ENCODE measurements at regions not wholly inside any gene's neighbourhood (a gene's known extent, or its start where the extent isn't known, plus 50 kb on each side); places are given as distances from the start of the nearest gene placed in this dataset.

GRCh38 chr3:103393395-103394186, 958.8 kb downstream of the ZPLD1 start:
- Mint-ChIP-seq H3K4me3 (no peak overlapping the region), H3K27ac (no peak overlapping the region), H3K4me1 (no peaks in the 10 kb centered on the region), H3K9me3 (no peaks in the 10 kb centered on the region), H3K27me3 (no peaks in the 10 kb centered on the region), H3K36me3 (no peaks in the 10 kb centered on the region)

GRCh38 chr3:103403191-103403590, 968.4 kb downstream of the ZPLD1 start:
- no peak overlapping the region for H3K4me3 Mint-ChIP-seq
- H3K27me3 Mint-ChIP-seq, result no peaks in the 10 kb centered on the region
- H3K9me3 Mint-ChIP-seq, result no peaks in the 10 kb centered on the region
- no peak overlapping the region for H3K27ac Mint-ChIP-seq
- no peaks in the 10 kb centered on the region for H3K36me3 Mint-ChIP-seq
- no peaks in the 10 kb centered on the region for H3K4me1 Mint-ChIP-seq

- Mint-ChIP-seq H3K27ac (no peak overlapping the region), H3K9me3 (no peaks in the 10 kb centered on the region), H3K36me3 (no peaks in the 10 kb centered on the region), H3K4me3 (no peak overlapping the region), H3K27me3 (no peaks in the 10 kb centered on the region), H3K4me1 (no peaks in the 10 kb centered on the region)
Measured at GRCh38 chr3:103406320-103406850, 971.6 kb downstream of the ZPLD1 start.

- no peaks in the 10 kb centered on the region for H3K4me1 Mint-ChIP-seq
- H3K4me3 Mint-ChIP-seq, result no peak overlapping the region
- H3K27me3 Mint-ChIP-seq, result no peaks in the 10 kb centered on the region
- peaks cover 0 to 6% (median 0%) of the 10 kb centered on the region in 3 donors for H3K9me3 Mint-ChIP-seq
- H3K27ac Mint-ChIP-seq, result no peak overlapping the region
- H3K36me3 Mint-ChIP-seq, result no peaks in the 10 kb centered on the region
Measured at GRCh38 chr3:103410231-103410630, 975.4 kb downstream of the ZPLD1 start.

GRCh38 chr3:103421460-103421859, 986.6 kb downstream of the ZPLD1 start:
- no peaks in the 10 kb centered on the region for H3K27me3 Mint-ChIP-seq
- H3K9me3 Mint-ChIP-seq, result peaks cover 0 to 4% (median 1%) of the 10 kb centered on the region in 3 donors

GRCh38 chr3:103437883-103438282, 1003.1 kb downstream of the ZPLD1 start:
- no peaks in the 10 kb centered on the region for H3K4me1 Mint-ChIP-seq
- H3K36me3 Mint-ChIP-seq, result no peaks in the 10 kb centered on the region
- H3K27me3 Mint-ChIP-seq, result no peaks in the 10 kb centered on the region
- H3K9me3 Mint-ChIP-seq, result peaks cover 0 to 10% (median 7%) of the 10 kb centered on the region in 3 donors
- no peak overlapping the region for H3K4me3 Mint-ChIP-seq
- H3K27ac Mint-ChIP-seq, result peak overlapping the region in 1 of 3 donors; percentile 7

More at GRCh38 chr3:103421460-103421859, 986.6 kb downstream of the ZPLD1 start:
- H3K4me1 Mint-ChIP-seq, result no peaks in the 10 kb centered on the region
- H3K4me3 Mint-ChIP-seq, result no peak overlapping the region
- H3K36me3 Mint-ChIP-seq, result no peaks in the 10 kb centered on the region
- H3K27ac Mint-ChIP-seq, result no peak overlapping the region

GRCh38 chr3:103440539-103441203, 1005.9 kb downstream of the ZPLD1 start:
- Mint-ChIP-seq H3K4me1 (no peaks in the 10 kb centered on the region), H3K4me3 (no peak overlapping the region)

GRCh38 chr3:103446953-103447629, 1012.3 kb downstream of the ZPLD1 start:
- no peak overlapping the region for H3K27ac Mint-ChIP-seq

More at GRCh38 chr3:103440539-103441203, 1005.9 kb downstream of the ZPLD1 start:
- H3K27me3 Mint-ChIP-seq, result no peaks in the 10 kb centered on the region
- no peaks in the 10 kb centered on the region for H3K36me3 Mint-ChIP-seq
- H3K9me3 Mint-ChIP-seq, result peaks cover 4 to 10% (median 7%) of the 10 kb centered on the region in 3 donors
- no peak overlapping the region for H3K27ac Mint-ChIP-seq

GRCh38 chr3:103453152-103453551, 1018.3 kb downstream of the ZPLD1 start:
- Mint-ChIP-seq H3K4me3 (no peak overlapping the region), H3K4me1 (peaks cover 0 to 2% (median 0%) of the 10 kb centered on the region in 3 donors), H3K27me3 (no peaks in the 10 kb centered on the region), H3K9me3 (peaks cover 0 to 2% (median 0%) of the 10 kb centered on the region in 3 donors), H3K36me3 (no peaks in the 10 kb centered on the region), H3K27ac (no peak overlapping the region)

More at GRCh38 chr3:103446953-103447629, 1012.3 kb downstream of the ZPLD1 start:
- Mint-ChIP-seq H3K27me3 (no peaks in the 10 kb centered on the region), H3K4me3 (no peak overlapping the region), H3K4me1 (peaks cover 0 to 2% (median 0%) of the 10 kb centered on the region in 3 donors), H3K9me3 (peaks cover 0 to 4% (median 0%) of the 10 kb centered on the region in 3 donors), H3K36me3 (no peaks in the 10 kb centered on the region)

GRCh38 chr3:103459815-103460214, 1025.0 kb downstream of the ZPLD1 start:
- no peaks in the 10 kb centered on the region for H3K27me3 Mint-ChIP-seq
- H3K36me3 Mint-ChIP-seq, result no peaks in the 10 kb centered on the region
- peaks cover 0 to 8% (median 2%) of the 10 kb centered on the region in 3 donors for H3K9me3 Mint-ChIP-seq
- no peaks in the 10 kb centered on the region for H3K4me1 Mint-ChIP-seq
- H3K4me3 Mint-ChIP-seq, result no peak overlapping the region
- H3K27ac Mint-ChIP-seq, result no peak overlapping the region

GRCh38 chr3:103470498-103470897, 1035.7 kb downstream of the ZPLD1 start:
- no peaks in the 10 kb centered on the region for H3K27me3 Mint-ChIP-seq
- no peaks in the 10 kb centered on the region for H3K4me1 Mint-ChIP-seq
- H3K4me3 Mint-ChIP-seq, result no peak overlapping the region
- H3K36me3 Mint-ChIP-seq, result peaks cover 1% of the 10 kb centered on the region
- peaks cover 0 to 5% (median 0%) of the 10 kb centered on the region in 3 donors for H3K9me3 Mint-ChIP-seq
- H3K27ac Mint-ChIP-seq, result no peak overlapping the region

- H3K9me3 Mint-ChIP-seq, result peaks cover 0 to 2% (median 0%) of the 10 kb centered on the region in 3 donors
- H3K27me3 Mint-ChIP-seq, result no peaks in the 10 kb centered on the region
- no peaks in the 10 kb centered on the region for H3K36me3 Mint-ChIP-seq
- no peak overlapping the region for H3K4me3 Mint-ChIP-seq
- H3K4me1 Mint-ChIP-seq, result no peaks in the 10 kb centered on the region
- no peak overlapping the region for H3K27ac Mint-ChIP-seq
Measured at GRCh38 chr3:103494011-103494410, 1059.2 kb downstream of the ZPLD1 start.

GRCh38 chr3:103494512-103494911, 1059.7 kb downstream of the ZPLD1 start:
- Mint-ChIP-seq H3K36me3 (no peaks in the 10 kb centered on the region), H3K27ac (no peak overlapping the region), H3K4me3 (no peak overlapping the region), H3K4me1 (no peaks in the 10 kb centered on the region), H3K27me3 (no peaks in the 10 kb centered on the region), H3K9me3 (peaks cover 0 to 2% (median 0%) of the 10 kb centered on the region in 3 donors)

GRCh38 chr3:103495186-103495585, 1060.4 kb downstream of the ZPLD1 start:
- Mint-ChIP-seq H3K27ac (no peak overlapping the region), H3K9me3 (peaks cover 0 to 2% (median 0%) of the 10 kb centered on the region in 3 donors), H3K36me3 (no peaks in the 10 kb centered on the region), H3K4me1 (no peaks in the 10 kb centered on the region), H3K27me3 (no peaks in the 10 kb centered on the region), H3K4me3 (no peak overlapping the region)

All from IgD-negative memory B cell (primary cell).